GM12891 (cell line): ENCODE measurements at regions not wholly inside any gene's neighbourhood (a gene's known extent, or its start where the extent isn't known, plus 50 kb on each side); places are given as distances from the start of the nearest gene placed in this dataset.

ENCODE experiments used
- PAX5 ChIP-seq: IDR thresholded peaks from 2 replicates; pipeline ENCODE4 v1.6.1; 2011; ENCODE audit warnings: low read length, moderate library complexity, mild to moderate bottlenecking; ENCODE audit not compliant: insufficient read depth, severe bottlenecking
- POLR2A ChIP-seq: IDR thresholded peaks from 2 replicates; pipeline ENCODE4 v1.6.1; 2011; ENCODE audit warnings: low read depth, low read length, control low read depth
- POLR2AphosphoS5 ChIP-seq: IDR thresholded peaks from 2 replicates; pipeline ENCODE4 v1.6.1; 2011; ENCODE audit warnings: low read depth, low read length, control low read depth
- TAF1 ChIP-seq: IDR thresholded peaks from 2 replicates; pipeline ENCODE4 v1.6.1; 2011; ENCODE audit warnings: low read depth, low read length, control low read depth

DNA sequence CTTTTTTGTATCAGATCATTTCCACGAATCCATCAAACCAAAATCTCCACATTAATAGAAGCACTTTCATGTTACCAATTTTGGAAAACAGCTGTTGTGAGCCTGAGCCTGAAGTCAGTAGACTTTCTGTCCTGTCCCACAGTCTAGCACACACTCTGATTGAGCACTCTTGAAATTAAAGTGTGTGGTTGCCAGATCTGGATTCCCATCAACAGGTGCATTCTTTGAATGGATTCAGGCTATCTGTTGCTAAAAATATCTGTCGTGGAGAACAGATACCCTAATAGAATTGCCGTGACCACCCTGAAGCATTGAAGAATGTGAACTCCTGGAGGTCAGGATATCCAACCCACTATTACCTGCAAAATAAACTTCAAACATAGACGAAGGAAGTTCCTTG, 73.3 kb downstream of the TFAP2A start:
- TF ChIP-seq POLR2A = no peak
- no peak for TF ChIP-seq POLR2AphosphoS5
- TF ChIP-seq PAX5 = no peak
- no peak for TF ChIP-seq TAF1
